B cell (primary cell): ENCODE measurements at regions not wholly inside any gene's neighbourhood (a gene's known extent, or its start where the extent isn't known, plus 50 kb on each side); places are given as distances from the start of the nearest gene placed in this dataset.

Source experiments
- ATAC-seq: fragments of 200-7000 bp; cut with Tn5 transposase; one replicate; pipeline ENCODE4 v1.10.0; 2021; ENCODE audit warnings: low read depth, mild to moderate bottlenecking, moderate number of reproducible peaks, moderate library complexity
- CTCF ChIA-PET: fragments of 350-600 bp; sonication (Branson Sonifier 250); formaldehyde crosslinking; loops from one replicate; lab custom pipeline; 2021; ENCODE audit warnings: antibody characterized with exemption, inconsistent platforms; lab: Charles Lee
- POLR2A ChIA-PET: fragments of 350-600 bp; sonication (Branson Sonifier 250); formaldehyde crosslinking; loops from one replicate; lab custom pipeline; 2021; ENCODE audit warnings: antibody characterized with exemption; lab: Charles Lee
- DNase-seq: peaks from one replicate; pipeline ENCODE4 v3.0.0; 2013
- H2AFZ ChIP-seq: 2 replicates; pipeline ENCODE4 v1.6.1; 2012; ENCODE audit warnings: mild to moderate bottlenecking, low read depth, low read length; ENCODE audit not compliant: insufficient read depth, poor library complexity, severe bottlenecking
- H3K27ac ChIP-seq, 2 donors: 1 replicate in 1 of 2; 2 replicates in 1 of 2; pipeline ENCODE4 v1.5.1; 2012 to 2013; ENCODE audit warnings: low read length in 2 of 2, mild to moderate bottlenecking in 2 of 2, moderate library complexity in 1 of 2
- H3K27me3 ChIP-seq, 4 experiments: fragments of 200-600 bp in 1 of 4; sonication (generic) in 1 of 4; replicated peaks in 1 of 4; 1 replicate in 2 of 4; 2 replicates in 2 of 4; pipeline versions ENCODE4 v1.6.1 to v1.7.0; 2013 to 2016; ENCODE audit warnings: low read length in 3 of 4, mild to moderate bottlenecking in 2 of 4, mixed read lengths in 1 of 4, moderate library complexity in 1 of 4; ENCODE audit not compliant: insufficient read depth in 4 of 4, control insufficient read depth in 3 of 4; ENCODE audit errors: control extremely low read depth in 1 of 4
- H3K36me3 ChIP-seq, 2 experiments: replicated peaks in 1 of 2; 1 replicate in 1 of 2; 2 replicates in 1 of 2; pipeline versions ENCODE4 v1.6.1 to v1.7.1; 2013; ENCODE audit warnings: low read length in 1 of 2; ENCODE audit not compliant: insufficient read depth in 2 of 2, control insufficient read depth in 1 of 2; ENCODE audit errors: control extremely low read depth in 1 of 2, extremely low read depth in 1 of 2
- H3K4me1 ChIP-seq, 2 donors: fragments of 200-600 bp in 1 of 2; sonication (generic) in 1 of 2; 1 replicate in 1 of 2; 2 replicates in 1 of 2; pipeline versions ENCODE4 v1.5.1 to v1.6.1; 2013 to 2017; ENCODE audit warnings: low read length in 2 of 2; ENCODE audit not compliant: control insufficient read depth in 2 of 2, insufficient read depth in 2 of 2
- H3K4me2 ChIP-seq: replicated peaks from 2 replicates; pipeline ENCODE3; 2012; ENCODE audit warnings: mild to moderate bottlenecking, low read depth, low read length; ENCODE audit not compliant: poor library complexity, severe bottlenecking
- H3K4me3 ChIP-seq, 5 experiments: fragments of 200-600 bp in 1 of 5; sonication (generic) in 1 of 5; 1 replicate in 3 of 5; 2 replicates in 2 of 5; pipeline versions ENCODE4 v1.5.1 to v1.7.0; 2011 to 2016; ENCODE audit warnings: low read length in 4 of 5, mild to moderate bottlenecking in 4 of 5, low read depth in 2 of 5, control low read depth in 1 of 5, moderate library complexity in 1 of 5; ENCODE audit not compliant: insufficient read depth in 1 of 5; ENCODE audit errors: control extremely low read depth in 1 of 5, extremely low read depth in 1 of 5
- H3K79me2 ChIP-seq: fragments of 200-600 bp; sonication (generic); one replicate; pipeline ENCODE4 v1.6.0; 2016; ENCODE audit warnings: low read length; ENCODE audit not compliant: control insufficient read depth, insufficient read depth
- H3K9ac ChIP-seq: fragments of 200-600 bp; sonication (generic); 2 replicates; pipeline ENCODE4 v1.6.1; 2017; ENCODE audit warnings: mild to moderate bottlenecking, low read length, moderate library complexity
- H3K9me3 ChIP-seq, 3 donors: one replicate each; pipeline versions ENCODE4 v1.6.1 to v1.7.1; 2013; ENCODE audit warnings: low read length in 2 of 3; ENCODE audit not compliant: control insufficient read depth in 2 of 3, insufficient read depth in 1 of 3; ENCODE audit errors: control extremely low read depth in 1 of 3
- H4K20me1 ChIP-seq: 2 replicates; pipeline ENCODE4 v1.6.0; 2012; ENCODE audit warnings: mild to moderate bottlenecking, low read length; ENCODE audit not compliant: insufficient read depth, control insufficient read depth, poor library complexity, severe bottlenecking
- H3K27ac Mint-ChIP-seq: one replicate; pipeline ENCODE4 v1.8.0; 2021; ENCODE audit warnings: mixed read lengths
- H3K27me3 Mint-ChIP-seq: one replicate; pipeline ENCODE4 v1.8.0; 2021; ENCODE audit warnings: mixed read lengths
- H3K4me1 Mint-ChIP-seq: one replicate; pipeline ENCODE4 v1.8.0; 2021; ENCODE audit warnings: mixed read lengths
- H3K4me3 Mint-ChIP-seq: one replicate; pipeline ENCODE4 v1.8.0; 2021; ENCODE audit warnings: mixed read lengths
- H3K9me3 Mint-ChIP-seq: one replicate; pipeline ENCODE4 v1.8.0; 2022; ENCODE audit warnings: mixed read lengths; ENCODE audit not compliant: insufficient read depth
- EZH2 ChIP-seq: IDR thresholded peaks from 2 replicates; pipeline ENCODE4 v1.6.1; 2012; ENCODE audit warnings: borderline replicate concordance, low read depth, mild to moderate bottlenecking, moderate library complexity, low read length; ENCODE audit not compliant: insufficient read depth, poor library complexity, severe bottlenecking
- WGBS: methylation state at CpG from one replicate; pipeline ENCODE4 v1.1.5; 2013; ENCODE audit warnings: missing lambda C conversion rate; ENCODE audit not compliant: insufficient coverage; 5-methylcytosine and 5-hydroxymethylcytosine counted together
- intact Hi-C: fragments of 100-400 bp; cut with micrococcal nuclease; formaldehyde crosslinking; loops from one replicate; pipeline ENCODE4 v1.10.0; 2022
- TF ChIP-seq, protein P1 (sequence below): fragments of 200-600 bp; IDR thresholded peaks from one replicate; pipeline ENCODE4 v1.8.0; 2022; ENCODE audit warnings: antibody characterized with exemption, mild to moderate bottlenecking

DNA sequence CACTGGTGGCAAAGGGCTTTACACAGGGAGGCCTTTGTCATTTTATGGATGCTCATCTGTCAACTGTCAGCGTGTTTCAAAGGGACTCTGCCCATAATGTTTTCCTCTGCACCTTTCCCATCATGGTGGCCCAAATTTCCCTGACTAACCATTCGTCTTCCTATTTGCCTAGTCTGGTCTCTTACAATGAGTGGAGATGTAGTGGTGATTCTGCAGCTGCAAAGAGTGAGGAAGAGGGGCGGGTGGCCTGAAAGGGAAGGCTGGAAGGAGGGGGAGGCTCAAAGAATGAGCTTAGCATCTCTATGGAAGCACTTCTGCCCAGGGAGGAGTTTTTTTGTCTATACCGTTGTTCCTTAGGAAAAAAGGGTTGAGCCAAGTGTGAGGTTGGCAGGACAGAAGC is 447.5 kb downstream of the NKX6-1 start:
- DNase-seq (no peak), ATAC-seq (no peak)
- Mint-ChIP-seq H3K4me1 (no peaks in the 10 kb centered on the region), H3K4me3 (no peak overlapping the region), H3K27me3 (no peaks in the 10 kb centered on the region), H3K9me3 (peaks cover 3% of the 10 kb centered on the region), H3K27ac (no peak overlapping the region)
- no peak overlapping the region for H3K4me2 ChIP-seq
- no peak for TF ChIP-seq EZH2
- TF ChIP-seq, protein P1, sequence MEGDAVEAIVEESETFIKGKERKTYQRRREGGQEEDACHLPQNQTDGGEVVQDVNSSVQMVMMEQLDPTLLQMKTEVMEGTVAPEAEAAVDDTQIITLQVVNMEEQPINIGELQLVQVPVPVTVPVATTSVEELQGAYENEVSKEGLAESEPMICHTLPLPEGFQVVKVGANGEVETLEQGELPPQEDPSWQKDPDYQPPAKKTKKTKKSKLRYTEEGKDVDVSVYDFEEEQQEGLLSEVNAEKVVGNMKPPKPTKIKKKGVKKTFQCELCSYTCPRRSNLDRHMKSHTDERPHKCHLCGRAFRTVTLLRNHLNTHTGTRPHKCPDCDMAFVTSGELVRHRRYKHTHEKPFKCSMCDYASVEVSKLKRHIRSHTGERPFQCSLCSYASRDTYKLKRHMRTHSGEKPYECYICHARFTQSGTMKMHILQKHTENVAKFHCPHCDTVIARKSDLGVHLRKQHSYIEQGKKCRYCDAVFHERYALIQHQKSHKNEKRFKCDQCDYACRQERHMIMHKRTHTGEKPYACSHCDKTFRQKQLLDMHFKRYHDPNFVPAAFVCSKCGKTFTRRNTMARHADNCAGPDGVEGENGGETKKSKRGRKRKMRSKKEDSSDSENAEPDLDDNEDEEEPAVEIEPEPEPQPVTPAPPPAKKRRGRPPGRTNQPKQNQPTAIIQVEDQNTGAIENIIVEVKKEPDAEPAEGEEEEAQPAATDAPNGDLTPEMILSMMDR: no peak
- H3K27ac ChIP-seq: no peak overlapping the region
- no peaks in the 10 kb centered on the region for H3K9me3 ChIP-seq
- no peaks in the 10 kb centered on the region for H3K79me2 ChIP-seq
- intact Hi-C loops: no loop called here
- H3K36me3 ChIP-seq: no peaks in the 10 kb centered on the region
- no peak overlapping the region for H3K4me3 ChIP-seq
- H3K4me1 ChIP-seq: no peaks in the 10 kb centered on the region
- H3K9ac ChIP-seq: no peak overlapping the region
- no peak overlapping the region for H2AFZ ChIP-seq
- no peaks in the 10 kb centered on the region for H3K27me3 ChIP-seq
- no peaks in the 10 kb centered on the region for H4K20me1 ChIP-seq
- 65% methylated on average over 2 of the region's 4 CpGs for WGBS
- ChIA-PET CTCF (no interaction called here), POLR2A (no interaction called here)

DNA sequence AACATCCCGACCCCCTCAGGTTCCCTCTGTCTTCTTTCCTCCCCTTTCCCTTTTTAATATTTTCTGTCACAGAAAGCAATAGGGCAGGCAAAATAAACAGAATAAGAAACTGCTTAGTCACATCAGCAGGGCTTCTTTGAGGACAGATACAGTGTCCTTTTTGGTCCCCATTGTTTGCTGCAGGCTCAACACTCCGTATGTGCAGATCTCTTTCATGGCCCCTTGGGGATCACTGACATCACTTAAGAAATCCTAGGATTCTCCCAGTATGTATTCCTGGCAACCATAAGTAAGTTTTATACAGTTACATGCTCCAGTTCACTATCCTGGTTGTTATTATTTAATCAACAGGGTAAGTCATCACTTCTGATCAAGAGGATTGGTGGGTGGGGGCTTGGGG is 448.0 kb downstream of the NKX6-1 start:
- Mint-ChIP-seq H3K9me3 (peaks cover 2% of the 10 kb centered on the region), H3K27me3 (no peaks in the 10 kb centered on the region), H3K4me1 (no peaks in the 10 kb centered on the region), H3K4me3 (no peak overlapping the region), H3K27ac (no peak overlapping the region)
- no peak overlapping the region for H3K9ac ChIP-seq
- no peaks in the 10 kb centered on the region for H3K4me1 ChIP-seq
- no peaks in the 10 kb centered on the region for H3K27me3 ChIP-seq
- H3K27ac ChIP-seq: no peak overlapping the region
- POLR2A ChIA-PET: no interaction called here
- no peak overlapping the region for H3K4me2 ChIP-seq
- DNase-seq (no peak), ATAC-seq (no peak)
- H2AFZ ChIP-seq: no peak overlapping the region
- H3K4me3 ChIP-seq: no peak overlapping the region
- intact Hi-C loops: no loop called here
- TF ChIP-seq, protein P1: no peak
- no peak for TF ChIP-seq EZH2
- H3K36me3 ChIP-seq: no peaks in the 10 kb centered on the region
- CTCF ChIA-PET: no interaction called here
- 83% methylated on average over 2 of the region's 2 CpGs for WGBS
- H3K79me2 ChIP-seq: no peaks in the 10 kb centered on the region
- no peaks in the 10 kb centered on the region for H3K9me3 ChIP-seq
- no peaks in the 10 kb centered on the region for H4K20me1 ChIP-seq
